ENCODE measurements at regions not wholly inside any gene's neighbourhood (a gene's known extent, or its start where the extent isn't known, plus 50 kb on each side); places are given as distances from the start of the nearest gene placed in this dataset.
"Not testable (repeated sequence)": the region's sequence is repeated elsewhere in the genome, so short reads cannot be mapped to it uniquely, and the experiment has no call there.

GRCh38 chr5:144594919-144595318 is 424.2 kb downstream of the KCTD16 start:
- no peak for TF ChIP-seq ZFX (IDR thresholded peaks at IDR 0.05; ENCODE audit: borderline replicate concordance)
- TF ChIP-seq CTCF (IDR thresholded peaks at IDR 0.05) = no peak
- H3K27ac ChIP-seq = no peak overlapping the region

DNA sequence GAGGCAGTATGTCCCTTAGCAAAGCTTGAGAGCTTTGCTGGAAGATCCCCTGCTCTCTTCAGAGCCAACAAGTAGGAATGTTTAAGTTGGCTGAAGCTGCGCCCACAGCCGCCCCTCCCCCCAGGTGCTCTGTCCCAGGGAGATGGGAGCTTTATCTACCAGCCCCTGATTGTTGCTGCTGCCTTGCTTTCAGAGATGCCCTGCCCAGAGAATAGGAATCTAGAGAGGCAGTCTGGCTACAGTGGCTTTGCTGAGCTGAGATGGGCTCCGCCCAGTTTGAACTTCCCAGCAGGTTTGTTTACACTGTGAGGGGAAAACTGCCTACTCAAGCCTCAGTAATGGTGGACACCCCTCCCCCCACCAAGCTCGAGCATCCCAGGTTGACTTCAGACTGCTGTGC is 423.6 kb downstream of the KCTD16 start:
- not testable (repeated sequence) for H3K27ac ChIP-seq

- H3K27ac ChIP-seq = no peak overlapping the region
- TF ChIP-seq CTCF (IDR thresholded peaks at IDR 0.05) (no peak), ZFX (IDR thresholded peaks at IDR 0.05; ENCODE audit: borderline replicate concordance) (no peak)
Observed at GRCh38 chr5:144585681-144586080, 415.0 kb downstream of the KCTD16 start.

- TF ChIP-seq CTCF (IDR thresholded peaks at IDR 0.05) (no peak), ZFX (IDR thresholded peaks at IDR 0.05; ENCODE audit: borderline replicate concordance) (no peak)
- H3K27ac ChIP-seq = no peak overlapping the region
Observed at GRCh38 chr5:144583541-144584449, 413.1 kb downstream of the KCTD16 start.

- no peak overlapping the region for H3K27ac ChIP-seq
- no peak for TF ChIP-seq CTCF (IDR thresholded peaks at IDR 0.05)
- no peak for TF ChIP-seq ZFX (IDR thresholded peaks at IDR 0.05; ENCODE audit: borderline replicate concordance)
Observed at GRCh38 chr5:144582066-144582465, 411.4 kb downstream of the KCTD16 start.

- H3K27ac ChIP-seq = no peak overlapping the region
- no peak for TF ChIP-seq CTCF (IDR thresholded peaks at IDR 0.05)
- no peak for TF ChIP-seq ZFX (IDR thresholded peaks at IDR 0.05; ENCODE audit: borderline replicate concordance)
Observed at GRCh38 chr5:144581044-144581443, 410.4 kb downstream of the KCTD16 start.

- H3K27ac ChIP-seq = no peak overlapping the region
- no peak for TF ChIP-seq CTCF (IDR thresholded peaks at IDR 0.05)
Observed at GRCh38 chr5:144577676-144578075, 407.0 kb downstream of the KCTD16 start.

- TF ChIP-seq CTCF (IDR thresholded peaks at IDR 0.05) (no peak), ZFX (IDR thresholded peaks at IDR 0.05; ENCODE audit: borderline replicate concordance) (no peak)
- H3K27ac ChIP-seq = no peak overlapping the region
Observed at GRCh38 chr5:144575736-144576135, 405.1 kb downstream of the KCTD16 start.

Measured in 22Rv1 (cell line).